ACC112 (cell line): ENCODE measurements at regions not wholly inside any gene's neighbourhood (a gene's known extent, or its start where the extent isn't known, plus 50 kb on each side); places are given as distances from the start of the nearest gene placed in this dataset.
"Not testable (repeated sequence)": the region's sequence is repeated elsewhere in the genome, so short reads cannot be mapped to it uniquely, and the experiment has no call there.

Experiments
- H2AFZ ChIP-seq: fragments of 200-600 bp; sonication (generic); one replicate; pipeline ENCODE4 v1.6.0; 2017; ENCODE audit warnings: antibody characterized with exemption, low read length; ENCODE audit not compliant: unreplicated experiment
- H3K27ac ChIP-seq: fragments of 200-600 bp; sonication (generic); 2 replicates; pipeline ENCODE4 v1.5.1; 2014; ENCODE audit warnings: low read depth, mild to moderate bottlenecking, antibody characterized with exemption, low read length, moderate library complexity
- H3K27me3 ChIP-seq: fragments of 200-600 bp; sonication (generic); 2 replicates; pipeline ENCODE4 v1.6.1; 2014; ENCODE audit warnings: mild to moderate bottlenecking, antibody characterized with exemption, low read length, moderate library complexity, mixed read lengths; ENCODE audit not compliant: insufficient read depth
- H3K36me3 ChIP-seq: fragments of 200-600 bp; sonication (generic); 2 replicates; pipeline ENCODE4 v1.6.1; 2016; ENCODE audit warnings: mild to moderate bottlenecking, antibody characterized with exemption, low read length, moderate library complexity, mixed read lengths; ENCODE audit not compliant: insufficient read depth
- H3K4me1 ChIP-seq: fragments of 200-600 bp; sonication (generic); one replicate; pipeline ENCODE4 v1.6.1; 2016; ENCODE audit warnings: low read length, mixed read lengths; ENCODE audit not compliant: insufficient read depth, unreplicated experiment, control insufficient read depth
- H3K4me3 ChIP-seq: fragments of 200-600 bp; sonication (generic); 2 replicates; pipeline ENCODE4 v1.5.1; 2014; ENCODE audit warnings: mild to moderate bottlenecking, low read depth, low read length
- H3K79me2 ChIP-seq: fragments of 200-600 bp; sonication (generic); one replicate; pipeline ENCODE4 v1.6.0; 2016; ENCODE audit warnings: low read length; ENCODE audit not compliant: control insufficient read depth, unreplicated experiment, insufficient read depth

DNA sequence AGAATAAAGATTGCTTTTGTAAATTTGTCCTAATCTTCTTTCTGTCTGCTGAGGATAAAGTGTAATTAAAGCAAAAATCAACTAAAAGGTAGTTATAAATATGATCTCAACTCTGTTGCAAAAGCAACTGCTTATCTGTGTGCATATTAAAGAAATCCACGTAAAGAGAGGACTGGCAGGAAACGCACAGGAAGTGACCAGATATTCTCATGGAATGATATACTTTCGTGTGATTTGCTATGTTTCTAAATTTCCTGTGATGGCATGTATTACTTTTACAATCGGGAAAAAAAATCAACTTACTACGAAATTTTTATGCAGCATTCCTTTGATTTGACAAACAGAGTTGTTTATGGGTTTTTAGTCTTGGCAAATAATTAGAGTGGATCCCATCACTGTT lies 75.4 kb downstream of the RGS2 start:
- Histone ChIP-seq H3K27ac (no peak overlapping the region), H3K4me1 (no peaks in the 10 kb centered on the region), H2AFZ (no peak overlapping the region), H3K79me2 (no peaks in the 10 kb centered on the region), H3K4me3 (no peak overlapping the region), H3K36me3 (no peaks in the 10 kb centered on the region), H3K27me3 (no peaks in the 10 kb centered on the region)

GRCh38 chr1:192885387-192885786 lies 76.5 kb downstream of the RGS2 start:
- not testable (repeated sequence) for H3K4me3 ChIP-seq, H3K79me2 ChIP-seq, H3K27ac ChIP-seq, H3K4me1 ChIP-seq, H3K36me3 ChIP-seq, H3K27me3 ChIP-seq
- peak overlapping the region; percentile 17 for H2AFZ ChIP-seq

GRCh38 chr1:192887426-192887825 lies 78.6 kb downstream of the RGS2 start:
- no peaks in the 10 kb centered on the region for H3K4me1 ChIP-seq
- no peak overlapping the region for H3K27ac ChIP-seq
- H3K27me3 ChIP-seq: no peaks in the 10 kb centered on the region
- no peaks in the 10 kb centered on the region for H3K79me2 ChIP-seq
- H3K36me3 ChIP-seq: no peaks in the 10 kb centered on the region
- no peak overlapping the region for H3K4me3 ChIP-seq
- no peak overlapping the region for H2AFZ ChIP-seq

GRCh38 chr1:192888574-192888973 lies 79.7 kb downstream of the RGS2 start:
- no peak overlapping the region for H2AFZ ChIP-seq
- H3K27me3 ChIP-seq: no peaks in the 10 kb centered on the region
- no peak overlapping the region for H3K4me3 ChIP-seq
- H3K27ac ChIP-seq: no peak overlapping the region
- no peaks in the 10 kb centered on the region for H3K79me2 ChIP-seq
- no peaks in the 10 kb centered on the region for H3K4me1 ChIP-seq
- no peaks in the 10 kb centered on the region for H3K36me3 ChIP-seq

DNA sequence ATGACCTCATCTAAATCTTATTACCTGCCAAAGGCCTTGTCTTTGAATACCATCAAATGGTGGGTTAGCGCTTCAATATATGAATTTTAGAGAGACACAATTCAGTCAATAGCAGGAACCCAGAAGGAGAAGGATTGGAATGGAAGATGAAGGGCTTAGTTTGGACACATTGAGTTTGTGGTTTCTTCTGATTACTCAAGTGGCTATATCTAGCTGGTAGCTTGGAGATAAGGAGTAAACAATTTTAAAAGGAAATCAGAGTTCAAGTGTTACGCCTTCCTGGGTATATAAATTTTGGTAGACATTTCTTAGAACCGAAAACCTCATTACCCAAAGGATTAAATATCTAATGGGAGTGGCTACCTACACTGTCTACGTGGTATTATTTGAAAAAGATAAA lies 80.2 kb downstream of the RGS2 start:
- no peak overlapping the region for H3K4me3 ChIP-seq

DNA sequence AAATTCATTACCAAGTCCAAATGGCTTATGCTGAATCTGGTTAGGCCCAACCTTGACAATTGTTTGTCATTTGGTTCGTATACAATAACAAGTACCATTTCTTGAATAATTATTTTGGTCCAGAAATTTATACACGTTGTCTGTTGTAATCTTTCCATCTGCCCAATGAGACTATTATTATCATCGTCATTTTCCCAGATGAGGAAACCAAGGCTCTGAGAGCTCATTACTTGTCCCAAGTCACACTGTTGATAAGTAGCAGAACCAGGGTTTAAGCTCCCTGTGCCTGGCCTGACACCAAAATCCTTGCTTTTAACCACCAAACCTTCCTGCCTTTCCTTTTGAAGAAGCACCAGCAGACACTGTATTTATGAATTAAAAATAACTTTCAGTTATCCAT lies 81.3 kb downstream of the RGS2 start:
- H2AFZ ChIP-seq: no peak overlapping the region

More for the DNA sequence above, 80.2 kb downstream of the RGS2 start:
- Histone ChIP-seq H3K4me1 (no peaks in the 10 kb centered on the region), H3K36me3 (no peaks in the 10 kb centered on the region), H3K27me3 (no peaks in the 10 kb centered on the region), H3K27ac (no peak overlapping the region), H2AFZ (no peak overlapping the region), H3K79me2 (no peaks in the 10 kb centered on the region)

DNA sequence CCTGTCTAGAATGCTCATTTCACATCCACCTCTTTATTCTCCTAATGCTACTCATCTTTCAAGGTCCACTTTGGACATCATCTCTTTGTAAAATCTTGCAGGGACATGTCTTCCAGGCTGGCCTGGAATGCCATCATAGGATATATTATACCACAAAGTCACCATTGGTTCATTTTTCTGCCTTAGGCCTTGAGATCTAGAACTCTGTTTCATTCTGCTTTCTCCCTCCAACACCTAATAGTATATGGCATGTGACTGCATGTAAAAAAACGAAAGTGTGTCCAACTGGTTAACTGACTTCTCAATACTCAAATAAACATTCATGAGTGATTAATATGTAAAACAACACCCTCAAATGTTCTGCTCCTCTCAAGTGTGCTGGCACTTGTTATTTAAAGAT lies 84.1 kb downstream of the RGS2 start:
- H3K27me3 ChIP-seq: no peaks in the 10 kb centered on the region
- H3K36me3 ChIP-seq: no peaks in the 10 kb centered on the region
- no peak overlapping the region for H3K4me3 ChIP-seq
- no peak overlapping the region for H3K27ac ChIP-seq
- no peak overlapping the region for H2AFZ ChIP-seq
- H3K4me1 ChIP-seq: no peaks in the 10 kb centered on the region
- no peaks in the 10 kb centered on the region for H3K79me2 ChIP-seq

More for the DNA sequence above, 81.3 kb downstream of the RGS2 start:
- Histone ChIP-seq H3K4me1 (no peaks in the 10 kb centered on the region), H3K4me3 (no peak overlapping the region), H3K36me3 (no peaks in the 10 kb centered on the region), H3K27ac (no peak overlapping the region), H3K27me3 (no peaks in the 10 kb centered on the region), H3K79me2 (no peaks in the 10 kb centered on the region)

GRCh38 chr1:192895487-192895886 lies 86.6 kb downstream of the RGS2 start:
- H3K4me3 ChIP-seq, H3K36me3 ChIP-seq, H3K27me3 ChIP-seq: not testable (repeated sequence)

GRCh38 chr1:192896376-192896775 lies 87.5 kb downstream of the RGS2 start:
- no peaks in the 10 kb centered on the region for H3K27me3 ChIP-seq

More at GRCh38 chr1:192895487-192895886, 86.6 kb downstream of the RGS2 start:
- H3K27ac ChIP-seq, H2AFZ ChIP-seq, H3K79me2 ChIP-seq, H3K4me1 ChIP-seq: not testable (repeated sequence)

GRCh38 chr1:192901500-192901899 lies 92.7 kb downstream of the RGS2 start:
- Histone ChIP-seq H2AFZ (no peak overlapping the region), H3K4me1 (peaks cover 26% of the 10 kb centered on the region), H3K27ac (no peak overlapping the region), H3K79me2 (no peaks in the 10 kb centered on the region), H3K27me3 (no peaks in the 10 kb centered on the region), H3K36me3 (no peaks in the 10 kb centered on the region), H3K4me3 (no peak overlapping the region)

More at GRCh38 chr1:192896376-192896775, 87.5 kb downstream of the RGS2 start:
- H2AFZ ChIP-seq: no peak overlapping the region
- H3K79me2 ChIP-seq: no peaks in the 10 kb centered on the region
- H3K4me3 ChIP-seq: no peak overlapping the region
- H3K27ac ChIP-seq: no peak overlapping the region
- no peaks in the 10 kb centered on the region for H3K36me3 ChIP-seq
- H3K4me1 ChIP-seq: no peaks in the 10 kb centered on the region

DNA sequence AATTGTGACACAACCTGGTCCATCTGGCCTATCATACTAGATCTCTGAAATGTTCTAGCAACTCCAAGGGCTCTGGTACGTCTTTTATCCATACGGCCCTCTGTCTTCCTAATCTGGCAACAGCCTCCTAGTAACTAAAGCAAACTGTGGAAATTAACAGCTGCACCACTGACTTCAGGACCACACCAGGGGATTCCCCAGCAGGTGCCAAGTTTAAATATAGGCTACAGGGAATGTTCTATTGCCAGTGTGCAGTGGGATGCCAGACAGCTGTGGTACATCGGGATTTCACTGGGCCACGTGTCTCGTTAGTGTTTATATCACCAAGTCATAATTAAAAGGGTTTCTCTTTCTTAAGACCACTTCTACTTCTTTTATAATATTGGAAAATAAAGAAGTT lies 94.3 kb downstream of the RGS2 start:
- Histone ChIP-seq H3K79me2 (no peaks in the 10 kb centered on the region), H3K4me1 (peaks cover 41% of the 10 kb centered on the region), H3K36me3 (no peaks in the 10 kb centered on the region), H3K4me3 (no peak overlapping the region), H3K27ac (no peak overlapping the region), H3K27me3 (no peaks in the 10 kb centered on the region), H2AFZ (no peak overlapping the region)
